SJCRH30 (cell line): ENCODE measurements at regions not wholly inside any gene's neighbourhood (a gene's known extent, or its start where the extent isn't known, plus 50 kb on each side); places are given as distances from the start of the nearest gene placed in this dataset.

Experiments used
- DNase-seq, 2 experiments: peaks; one replicate each; pipeline ENCODE4 v3.0.0-alpha.2; 2015 to 2020
- H3K27ac ChIP-seq: fragments of 250-450 bp; sonication (Bioruptor Pico); 2 replicates; pipeline ENCODE4 v1.5.1; 2020; ENCODE audit warnings: mild to moderate bottlenecking, moderate library complexity
- H3K27me3 ChIP-seq: fragments of 250-450 bp; sonication (Bioruptor Pico); 2 replicates; pipeline ENCODE4 v1.5.1; 2020; ENCODE audit warnings: mild to moderate bottlenecking, moderate library complexity
- H3K36me3 ChIP-seq: fragments of 250-450 bp; sonication (Bioruptor Pico); 2 replicates; pipeline ENCODE4 v1.5.1; 2020; ENCODE audit warnings: mild to moderate bottlenecking, moderate library complexity
- H3K4me1 ChIP-seq: fragments of 250-450 bp; sonication (Bioruptor Pico); 2 replicates; pipeline ENCODE4 v1.5.1; 2020; ENCODE audit warnings: mild to moderate bottlenecking, moderate library complexity
- H3K4me3 ChIP-seq: fragments of 250-450 bp; sonication (Bioruptor Pico); 2 replicates; pipeline ENCODE4 v1.5.1; 2020; ENCODE audit warnings: mild to moderate bottlenecking, moderate library complexity
- H3K9me3 ChIP-seq: fragments of 250-450 bp; sonication (Bioruptor Pico); replicated peaks from 2 replicates; pipeline ENCODE4 v1.5.1; 2020; ENCODE audit warnings: mild to moderate bottlenecking, moderate library complexity

- peaks cover 21% of the 10 kb centered on the region for H3K27me3 ChIP-seq
- DNase-seq: no peak
- no peak overlapping the region for H3K4me3 ChIP-seq
- no peaks in the 10 kb centered on the region; the same call in 1 of the 2 replicates for H3K4me1 ChIP-seq
- H3K27ac ChIP-seq: no peak overlapping the region
- no peaks in the 10 kb centered on the region for H3K36me3 ChIP-seq
- no peaks in the 10 kb centered on the region for H3K9me3 ChIP-seq
Measured at GRCh38 chr16:51755577-51756355, 604.7 kb upstream of the SALL1 start.

DNA sequence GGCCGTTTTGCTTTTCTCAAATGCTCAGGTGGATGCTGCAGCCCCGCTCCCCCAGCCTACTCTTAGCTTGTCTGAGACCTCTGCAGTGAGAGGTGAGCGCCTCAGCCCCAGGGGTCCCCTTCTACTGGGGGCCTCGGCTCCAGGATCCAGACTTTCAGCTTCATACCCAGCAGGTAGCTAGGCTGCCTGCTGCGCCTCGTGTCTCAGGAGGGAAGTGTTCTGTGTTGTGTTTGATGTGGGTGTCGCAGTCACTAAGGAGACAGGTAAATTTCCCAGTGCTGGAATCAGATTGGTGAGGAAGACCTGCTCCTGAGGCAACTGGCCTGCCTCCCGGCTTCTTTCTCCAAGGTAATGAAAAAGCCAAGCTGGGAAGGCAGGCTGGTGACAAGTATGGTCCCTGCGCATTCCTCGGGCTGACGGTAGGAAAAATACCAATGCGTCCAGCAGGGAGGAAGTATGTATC lies 604.0 kb upstream of the SALL1 start:
- no peaks in the 10 kb centered on the region; the same call in 1 of the 2 replicates for H3K4me1 ChIP-seq
- H3K27ac ChIP-seq: no peak overlapping the region
- no peak for DNase-seq
- no peaks in the 10 kb centered on the region for H3K9me3 ChIP-seq
- H3K36me3 ChIP-seq: no peaks in the 10 kb centered on the region
- H3K27me3 ChIP-seq: peaks cover 17% of the 10 kb centered on the region
- no peak overlapping the region for H3K4me3 ChIP-seq

GRCh38 chr16:51753467-51754127 lies 602.5 kb upstream of the SALL1 start:
- no peak overlapping the region for H3K27ac ChIP-seq
- H3K9me3 ChIP-seq: no peaks in the 10 kb centered on the region
- H3K27me3 ChIP-seq: peaks cover 20% of the 10 kb centered on the region; the same call in 1 of the 2 replicates
- DNase-seq: no peak
- H3K36me3 ChIP-seq: no peaks in the 10 kb centered on the region
- no peaks in the 10 kb centered on the region; the same call in 1 of the 2 replicates for H3K4me1 ChIP-seq
- no peak overlapping the region for H3K4me3 ChIP-seq

- no peak for DNase-seq
- H3K9me3 ChIP-seq: no peaks in the 10 kb centered on the region
- H3K4me3 ChIP-seq: no peak overlapping the region
- H3K27ac ChIP-seq: no peak overlapping the region
- H3K36me3 ChIP-seq: no peaks in the 10 kb centered on the region
- H3K27me3 ChIP-seq: peaks cover 20% of the 10 kb centered on the region; the same call in 1 of the 2 replicates
- no peaks in the 10 kb centered on the region; the same call in 1 of the 2 replicates for H3K4me1 ChIP-seq
Measured at GRCh38 chr16:51752438-51752995, 601.4 kb upstream of the SALL1 start.

GRCh38 chr16:51747329-51747728 lies 596.3 kb upstream of the SALL1 start:
- Histone ChIP-seq H3K36me3 (no peaks in the 10 kb centered on the region), H3K4me3 (no peak overlapping the region), H3K9me3 (no peaks in the 10 kb centered on the region), H3K27me3 (peaks cover 7% of the 10 kb centered on the region; the same call in 1 of the 2 replicates), H3K27ac (no peak overlapping the region), H3K4me1 (no peaks in the 10 kb centered on the region)
- DNase-seq: no peak

GRCh38 chr16:51734220-51734619 lies 583.1 kb upstream of the SALL1 start:
- Histone ChIP-seq H3K9me3 (no peaks in the 10 kb centered on the region), H3K36me3 (no peaks in the 10 kb centered on the region), H3K27ac (no peak overlapping the region), H3K27me3 (peaks cover 10% of the 10 kb centered on the region; the same call in 1 of the 2 replicates), H3K4me1 (no peaks in the 10 kb centered on the region), H3K4me3 (no peak overlapping the region)
- DNase-seq: no peak

- Histone ChIP-seq H3K36me3 (no peaks in the 10 kb centered on the region), H3K4me3 (no peak overlapping the region), H3K27me3 (peaks cover 10% of the 10 kb centered on the region; the same call in 1 of the 2 replicates), H3K27ac (no peak overlapping the region), H3K9me3 (no peaks in the 10 kb centered on the region), H3K4me1 (no peaks in the 10 kb centered on the region)
- no peak for DNase-seq
Measured at GRCh38 chr16:51733181-51733580, 582.1 kb upstream of the SALL1 start.

- Histone ChIP-seq H3K9me3 (no peaks in the 10 kb centered on the region), H3K27me3 (peaks cover 10% of the 10 kb centered on the region; the same call in 1 of the 2 replicates), H3K4me3 (no peak overlapping the region), H3K4me1 (no peaks in the 10 kb centered on the region), H3K27ac (no peak overlapping the region), H3K36me3 (no peaks in the 10 kb centered on the region)
- no peak for DNase-seq
Measured at GRCh38 chr16:51731160-51731559, 580.1 kb upstream of the SALL1 start.

- Histone ChIP-seq H3K9me3 (no peaks in the 10 kb centered on the region), H3K27ac (no peak overlapping the region), H3K4me1 (no peaks in the 10 kb centered on the region), H3K27me3 (no peaks in the 10 kb centered on the region), H3K36me3 (no peaks in the 10 kb centered on the region), H3K4me3 (no peak overlapping the region)
- no peak for DNase-seq
Measured at GRCh38 chr16:51723036-51723724, 572.1 kb upstream of the SALL1 start.

DNA sequence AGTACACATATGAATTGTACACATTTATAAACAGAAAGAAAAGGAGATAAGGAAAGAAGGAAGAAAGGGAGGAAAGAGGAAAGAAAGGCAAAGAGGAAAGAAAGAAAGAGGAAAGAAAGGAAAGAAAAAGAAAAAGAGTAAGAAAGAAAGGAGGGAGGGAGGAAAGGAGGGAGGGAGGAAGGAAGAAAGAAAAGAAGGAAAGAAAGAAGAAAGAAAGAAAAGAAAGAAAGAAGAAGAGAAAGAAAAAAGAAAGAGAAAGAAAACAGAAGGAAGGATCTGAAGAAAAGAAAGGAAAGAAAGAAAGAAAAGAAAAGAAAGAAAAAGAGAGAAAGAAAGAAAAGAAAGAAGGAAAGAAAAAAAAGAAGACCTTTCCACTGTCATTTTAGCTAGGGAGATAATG lies 571.4 kb upstream of the SALL1 start:
- H3K9me3 ChIP-seq: no peaks in the 10 kb centered on the region
- no peaks in the 10 kb centered on the region for H3K27me3 ChIP-seq
- H3K4me1 ChIP-seq: no peaks in the 10 kb centered on the region
- H3K27ac ChIP-seq: no peak overlapping the region
- no peaks in the 10 kb centered on the region for H3K36me3 ChIP-seq
- no peak overlapping the region for H3K4me3 ChIP-seq
- no peak for DNase-seq

DNA sequence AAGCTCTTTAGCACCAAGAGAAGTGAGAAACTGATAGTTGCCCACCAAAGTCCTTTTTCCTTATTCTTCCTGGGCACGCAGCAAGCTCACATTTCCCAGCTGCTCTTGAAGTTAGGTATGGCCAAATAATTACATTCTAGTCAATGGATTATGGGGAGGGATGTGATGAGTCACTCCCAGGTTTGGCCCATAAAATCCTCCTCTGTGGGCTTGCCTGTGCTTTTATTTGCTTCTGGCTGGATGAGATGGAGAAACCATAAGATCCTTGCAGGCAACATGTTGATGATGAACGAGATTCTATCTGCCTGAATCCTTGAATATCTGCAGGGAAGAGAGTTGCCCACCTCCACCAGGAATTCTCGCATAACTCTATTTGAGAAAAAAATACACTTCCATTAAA lies 568.3 kb upstream of the SALL1 start:
- H3K4me1 ChIP-seq: no peaks in the 10 kb centered on the region
- peak in 1 of 2 experiments; percentile 3 for DNase-seq
- no peaks in the 10 kb centered on the region for H3K36me3 ChIP-seq
- no peak overlapping the region for H3K4me3 ChIP-seq
- H3K9me3 ChIP-seq: no peaks in the 10 kb centered on the region
- H3K27me3 ChIP-seq: no peaks in the 10 kb centered on the region
- no peak overlapping the region for H3K27ac ChIP-seq

DNA sequence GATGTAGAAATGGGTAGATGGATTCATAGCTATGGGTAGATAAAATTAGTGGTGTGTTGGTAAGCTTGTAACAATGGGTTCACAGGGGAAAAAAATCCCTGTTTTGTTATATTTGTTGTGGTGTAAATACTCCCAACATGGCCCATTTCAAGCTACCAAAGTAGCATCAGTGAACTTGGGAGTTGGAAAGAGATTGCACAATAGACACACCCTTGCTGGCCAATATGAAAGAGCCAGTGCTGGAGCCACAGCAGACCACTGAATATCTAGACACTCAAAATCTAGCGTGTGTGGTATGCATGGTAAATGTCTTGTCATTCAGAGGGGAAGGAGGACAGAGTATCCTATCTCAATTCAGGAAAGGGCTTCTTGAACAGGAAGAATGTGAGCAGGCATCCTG lies 565.1 kb upstream of the SALL1 start:
- DNase-seq: no peak
- no peaks in the 10 kb centered on the region for H3K27me3 ChIP-seq
- H3K36me3 ChIP-seq: no peaks in the 10 kb centered on the region
- H3K4me3 ChIP-seq: no peak overlapping the region
- H3K4me1 ChIP-seq: no peaks in the 10 kb centered on the region
- no peaks in the 10 kb centered on the region for H3K9me3 ChIP-seq
- no peak overlapping the region for H3K27ac ChIP-seq

GRCh38 chr16:51713502-51713901 lies 562.4 kb upstream of the SALL1 start:
- Histone ChIP-seq H3K4me3 (no peak overlapping the region), H3K36me3 (no peaks in the 10 kb centered on the region), H3K27me3 (no peaks in the 10 kb centered on the region), H3K9me3 (no peaks in the 10 kb centered on the region), H3K27ac (no peak overlapping the region), H3K4me1 (no peaks in the 10 kb centered on the region)
- DNase-seq: no peak

DNA sequence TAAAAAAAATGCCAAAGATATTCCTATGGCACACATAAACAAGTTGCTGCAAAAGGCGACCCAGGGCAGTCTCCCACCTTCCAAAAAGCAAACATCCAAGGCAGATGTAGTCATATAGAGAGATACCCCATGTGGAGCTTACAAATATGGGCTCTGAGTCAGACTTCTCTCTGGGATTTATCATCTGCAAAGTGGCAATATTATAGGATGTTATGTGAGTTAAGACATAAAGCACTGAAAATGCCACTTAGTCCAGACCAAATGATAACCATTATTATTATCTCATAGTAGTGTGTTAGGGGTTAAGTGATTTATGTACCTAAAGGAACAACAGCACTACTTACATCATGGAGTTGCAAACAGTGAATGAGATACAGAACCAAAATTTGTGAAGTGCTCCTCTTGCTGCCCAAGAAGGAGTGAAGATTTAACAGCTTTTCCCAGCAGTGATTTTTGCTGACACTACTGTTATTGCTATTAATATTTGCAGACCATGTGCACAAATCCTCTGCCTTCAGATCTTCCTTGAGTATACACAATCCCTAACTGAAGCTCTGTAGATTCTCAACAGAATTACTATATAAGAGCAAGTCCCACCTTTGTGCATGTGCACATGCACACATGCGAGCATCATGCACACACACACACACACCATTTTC lies 560.0 kb upstream of the SALL1 start:
- Histone ChIP-seq H3K27ac (no peak overlapping the region), H3K9me3 (no peaks in the 10 kb centered on the region), H3K4me3 (no peak overlapping the region), H3K36me3 (no peaks in the 10 kb centered on the region), H3K4me1 (no peaks in the 10 kb centered on the region), H3K27me3 (no peaks in the 10 kb centered on the region)
- DNase-seq: no peak
